GM21515 (cell line): ENCODE measurements at regions not wholly inside any gene's neighbourhood (a gene's known extent, or its start where the extent isn't known, plus 50 kb on each side); places are given as distances from the start of the nearest gene placed in this dataset.
"Not testable (repeated sequence)": the region's sequence is repeated elsewhere in the genome, so short reads cannot be mapped to it uniquely, and the experiment has no call there.

Source experiments
- ATAC-seq: cut with Tn5 transposase; IDR thresholded peaks from one replicate; pipeline ENCODE4 v1.9.1; 2021; ENCODE audit not compliant: unreplicated experiment

GRCh38 chr1:193417403-193417802 is 231.0 kb upstream of the B3GALT2 start:
- no peak for ATAC-seq

- ATAC-seq = no peak
Measured at GRCh38 chr1:193416226-193417024, 230.0 kb upstream of the B3GALT2 start.

- ATAC-seq = no peak
Measured at GRCh38 chr1:193415256-193415655, 228.8 kb upstream of the B3GALT2 start.

- ATAC-seq = no peak
Measured at GRCh38 chr1:193413376-193413775, 227.0 kb upstream of the B3GALT2 start.

GRCh38 chr1:193412748-193413147 is 226.3 kb upstream of the B3GALT2 start:
- no peak for ATAC-seq

GRCh38 chr1:193411714-193412113 is 225.3 kb upstream of the B3GALT2 start:
- ATAC-seq = no peak

GRCh38 chr1:193411215-193411614 is 224.8 kb upstream of the B3GALT2 start:
- ATAC-seq = no peak

- ATAC-seq = no peak
Measured at GRCh38 chr1:193408782-193409293, 222.4 kb upstream of the B3GALT2 start.

GRCh38 chr1:193406901-193407300 is 220.5 kb upstream of the B3GALT2 start:
- peak; percentile 69 for ATAC-seq

- ATAC-seq = no peak
Measured at GRCh38 chr1:193404236-193404635, 217.8 kb upstream of the B3GALT2 start.

GRCh38 chr1:193402977-193403376 is 216.6 kb upstream of the B3GALT2 start:
- ATAC-seq = no peak

- no peak for ATAC-seq
Measured at GRCh38 chr1:193402037-193402436, 215.6 kb upstream of the B3GALT2 start.

GRCh38 chr1:193394336-193394735 is 207.9 kb upstream of the B3GALT2 start:
- ATAC-seq = no peak

- ATAC-seq = no peak
Measured at GRCh38 chr1:193392686-193393085, 206.3 kb upstream of the B3GALT2 start.

GRCh38 chr1:193388683-193389082 is 202.3 kb upstream of the B3GALT2 start:
- no peak for ATAC-seq

- ATAC-seq = no peak
Measured at GRCh38 chr1:193388165-193388564, 201.8 kb upstream of the B3GALT2 start.

GRCh38 chr1:193387406-193387805 is 201.0 kb upstream of the B3GALT2 start:
- no peak for ATAC-seq

- ATAC-seq = not testable (repeated sequence)
Measured at GRCh38 chr1:193378451-193378850, 192.0 kb upstream of the B3GALT2 start.

- ATAC-seq = no peak
Measured at GRCh38 chr1:193377472-193377871, 191.1 kb upstream of the B3GALT2 start.

GRCh38 chr1:193372553-193372952 is 186.1 kb upstream of the B3GALT2 start:
- no peak for ATAC-seq

GRCh38 chr1:193368302-193368701 is 181.9 kb upstream of the B3GALT2 start:
- ATAC-seq = peak; percentile 82

- peak; percentile 20 for ATAC-seq
Measured at GRCh38 chr1:193367863-193368262, 181.4 kb upstream of the B3GALT2 start.
